IMR-90 (cell line): ENCODE measurements at regions not wholly inside any gene's neighbourhood (a gene's known extent, or its start where the extent isn't known, plus 50 kb on each side); places are given as distances from the start of the nearest gene placed in this dataset.

Experiments used
- CTCF ChIP-seq: conservative IDR thresholded peaks from 2 replicates; pipeline ENCODE4 v1.5.1; 2012; ENCODE audit warnings: mild to moderate bottlenecking, low read depth, low read length, improper control_type of control experiment
- MXI1 ChIP-seq: IDR thresholded peaks from 2 replicates; pipeline ENCODE4 v1.6.1; 2012; ENCODE audit warnings: low read depth, mild to moderate bottlenecking, low read length, moderate library complexity, borderline replicate concordance
- POLR2A ChIP-seq: IDR thresholded peaks from 2 replicates; pipeline ENCODE4 v1.6.1; 2012; ENCODE audit warnings: mild to moderate bottlenecking, low read depth, low read length

- no peak for TF ChIP-seq CTCF
- no peak for TF ChIP-seq MXI1
- no peak for TF ChIP-seq POLR2A
These were observed 527.5 kb upstream of the DAB1 start for GRCh38 chr1:57951390-57951789.
